COLO668 (cell line): ENCODE measurements at regions not wholly inside any gene's neighbourhood (a gene's known extent, or its start where the extent isn't known, plus 50 kb on each side); places are given as distances from the start of the nearest gene placed in this dataset.

Experiments
- DNase-seq: peaks from one replicate; lab custom pipeline; 2025; ENCODE audit not compliant: unreplicated experiment; lab: John Stamatoyannopoulos, UW

DNA sequence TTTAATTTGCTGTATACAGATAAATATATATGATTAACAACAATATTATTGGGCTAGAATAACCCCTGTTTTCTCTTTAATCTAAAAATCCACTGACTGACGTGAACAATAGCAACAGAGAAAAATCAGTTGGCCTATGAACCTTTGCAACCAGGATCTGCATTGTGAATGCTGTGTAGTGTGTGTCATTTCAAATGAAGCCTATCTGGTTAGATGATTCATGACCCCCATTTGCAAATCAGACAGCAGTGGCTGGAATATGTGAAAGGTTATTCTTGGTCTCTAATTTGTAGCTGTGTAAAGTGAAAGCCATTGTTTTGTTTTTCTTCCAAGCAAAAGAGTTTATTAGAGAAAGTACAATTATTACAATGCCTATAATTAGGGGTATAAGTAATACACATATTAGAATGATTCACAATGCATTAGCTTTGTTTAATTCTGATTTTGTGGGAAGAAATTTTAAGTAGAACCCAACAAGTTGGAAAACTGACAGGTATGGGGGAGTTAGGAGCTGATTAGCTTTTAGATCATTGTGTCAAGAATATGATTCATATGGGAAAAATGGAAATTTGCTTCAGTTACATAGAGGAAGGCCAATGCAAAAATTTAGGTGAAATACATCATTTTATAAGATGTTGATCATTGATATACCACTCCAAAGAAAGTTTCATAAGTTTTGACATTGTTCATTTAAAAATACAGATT is 1362.2 kb upstream of the TMEFF2 start:
- no peak for DNase-seq

DNA sequence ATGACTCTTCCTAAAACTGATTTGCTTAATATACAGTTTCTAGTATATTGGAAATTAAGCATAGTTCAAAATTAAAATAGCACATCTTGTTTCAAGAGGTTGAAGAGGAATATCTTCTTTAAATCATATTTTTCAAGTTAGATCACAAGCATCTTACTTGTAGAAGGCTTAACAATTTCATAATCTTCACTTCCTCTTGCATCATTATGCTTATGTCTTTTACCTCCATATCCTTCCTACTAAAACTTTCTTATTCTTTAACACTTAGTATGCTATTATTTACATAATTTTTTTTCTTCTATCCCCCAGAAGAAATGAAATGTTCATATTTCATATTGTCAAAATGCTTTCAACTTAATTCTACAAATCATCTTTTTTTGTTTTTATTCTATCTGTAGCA is 1354.9 kb upstream of the TMEFF2 start:
- DNase-seq: no peak

GRCh38 chr2:193542762-193543161 is 1348.0 kb upstream of the TMEFF2 start:
- DNase-seq: no peak

DNA sequence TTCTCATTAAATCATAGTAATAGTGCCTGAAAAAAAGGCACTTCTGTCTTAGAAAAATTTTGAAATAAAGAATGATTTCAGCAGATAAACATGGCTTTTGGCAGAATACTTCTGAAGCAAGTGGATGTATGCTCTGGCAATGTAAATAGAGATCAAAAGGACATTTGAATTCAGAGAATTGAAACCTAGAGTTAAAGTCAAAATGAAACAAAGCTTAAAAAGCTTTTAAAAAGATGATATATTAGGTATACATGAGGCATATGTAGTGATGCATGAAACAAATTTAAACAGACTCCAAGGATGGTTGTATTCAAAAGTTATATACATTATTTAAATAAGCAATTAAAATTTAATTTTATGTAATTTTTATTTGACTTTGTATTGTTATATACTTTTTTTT is 1344.5 kb upstream of the TMEFF2 start:
- no peak for DNase-seq

GRCh38 chr2:193538061-193538460 is 1343.3 kb upstream of the TMEFF2 start:
- DNase-seq: no peak

DNA sequence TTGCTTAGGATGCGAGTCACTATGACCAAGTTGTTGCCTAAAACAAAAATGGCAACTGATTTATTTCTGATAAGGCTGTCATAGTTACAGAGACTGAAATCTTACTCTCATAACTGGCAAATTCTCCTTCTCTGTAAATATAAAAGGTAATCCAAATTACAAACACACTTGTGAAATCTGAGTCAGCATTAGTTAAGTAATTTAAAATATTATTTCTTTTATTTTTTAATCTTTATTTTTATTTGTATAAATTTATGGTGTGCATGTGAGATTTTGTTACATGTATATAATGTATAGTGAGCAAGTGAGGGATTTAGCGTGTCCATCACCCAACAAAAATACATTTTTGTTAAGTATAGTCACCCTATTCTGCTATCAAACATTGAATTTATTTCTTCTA is 1342.8 kb upstream of the TMEFF2 start:
- DNase-seq: no peak

DNA sequence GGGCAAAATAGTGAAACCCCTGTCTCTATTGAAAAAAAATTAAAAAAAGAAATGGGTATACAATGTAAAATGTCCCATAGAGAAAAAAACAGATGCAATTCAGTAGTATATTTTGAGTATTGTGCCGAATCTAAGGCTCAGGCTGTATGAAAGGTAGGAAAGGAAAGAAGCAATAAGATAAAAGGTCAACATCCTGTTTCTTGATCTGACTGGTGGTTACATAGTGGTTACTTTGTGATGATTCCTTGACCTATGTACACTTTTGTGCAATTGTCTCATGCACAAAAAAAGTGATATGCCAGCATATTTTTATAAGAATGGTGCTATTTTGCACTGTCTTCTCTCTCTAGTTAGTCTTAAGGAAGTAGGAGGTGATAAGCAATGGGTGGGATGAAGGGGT is 1333.7 kb upstream of the TMEFF2 start:
- no peak for DNase-seq

DNA sequence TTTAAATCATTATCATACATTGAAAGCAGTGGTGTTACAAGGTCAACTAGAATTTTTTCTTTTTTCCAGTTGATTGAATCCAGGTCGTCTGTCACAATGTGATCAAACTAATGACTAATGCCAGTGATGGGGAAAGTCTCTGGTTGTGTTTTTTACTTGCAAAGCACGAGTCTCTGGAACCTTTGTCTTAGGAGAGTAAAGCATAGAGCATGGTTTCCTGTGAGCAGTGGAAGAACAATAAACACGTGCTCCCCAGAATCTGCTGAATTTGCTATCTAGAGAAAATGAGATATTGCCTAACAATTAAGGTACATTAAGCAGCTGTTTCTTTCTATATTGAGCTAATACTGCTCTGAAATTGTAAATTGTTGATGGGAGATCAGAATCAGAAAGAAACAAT is 1332.4 kb upstream of the TMEFF2 start:
- no peak for DNase-seq

DNA sequence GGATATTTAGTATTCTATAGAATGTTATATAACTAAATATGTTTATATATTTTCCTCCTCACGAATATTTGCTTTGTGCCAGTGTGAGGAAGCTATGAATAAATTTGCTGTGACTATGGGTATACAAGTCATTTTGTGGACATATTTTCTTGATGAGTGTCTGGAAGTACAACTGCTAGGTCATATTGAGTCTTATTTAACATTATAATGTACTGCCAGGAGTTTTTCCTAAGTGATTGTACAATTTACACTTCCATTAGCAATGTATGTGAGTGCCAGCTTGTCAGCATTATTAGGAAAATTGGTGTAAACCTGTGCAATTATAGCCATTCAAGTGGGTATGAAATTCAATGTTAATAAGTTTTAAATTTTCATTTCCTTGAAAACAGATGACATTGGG is 1328.9 kb upstream of the TMEFF2 start:
- DNase-seq: no peak

DNA sequence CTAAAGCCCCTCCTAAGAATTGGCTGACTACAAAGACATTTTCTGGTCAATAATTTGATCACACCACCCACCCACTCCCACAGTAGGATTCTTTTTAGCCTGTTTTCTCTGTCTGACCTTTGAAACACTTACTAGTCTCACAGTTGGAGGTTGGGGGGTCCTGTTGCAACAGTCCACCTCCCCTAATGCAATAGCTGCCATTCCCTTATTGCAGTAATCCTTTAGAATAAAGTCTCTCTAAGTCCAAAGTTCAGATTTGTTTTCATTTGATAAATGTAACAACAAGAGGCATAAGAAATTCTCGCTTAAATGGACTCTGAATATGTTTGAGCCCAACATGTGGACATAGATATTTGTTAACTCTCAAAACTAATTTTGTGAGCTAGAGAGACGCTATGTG is 1326.8 kb upstream of the TMEFF2 start:
- no peak for DNase-seq

- no peak for DNase-seq
Measured at GRCh38 chr2:193520709-193521458, 1326.2 kb upstream of the TMEFF2 start.

DNA sequence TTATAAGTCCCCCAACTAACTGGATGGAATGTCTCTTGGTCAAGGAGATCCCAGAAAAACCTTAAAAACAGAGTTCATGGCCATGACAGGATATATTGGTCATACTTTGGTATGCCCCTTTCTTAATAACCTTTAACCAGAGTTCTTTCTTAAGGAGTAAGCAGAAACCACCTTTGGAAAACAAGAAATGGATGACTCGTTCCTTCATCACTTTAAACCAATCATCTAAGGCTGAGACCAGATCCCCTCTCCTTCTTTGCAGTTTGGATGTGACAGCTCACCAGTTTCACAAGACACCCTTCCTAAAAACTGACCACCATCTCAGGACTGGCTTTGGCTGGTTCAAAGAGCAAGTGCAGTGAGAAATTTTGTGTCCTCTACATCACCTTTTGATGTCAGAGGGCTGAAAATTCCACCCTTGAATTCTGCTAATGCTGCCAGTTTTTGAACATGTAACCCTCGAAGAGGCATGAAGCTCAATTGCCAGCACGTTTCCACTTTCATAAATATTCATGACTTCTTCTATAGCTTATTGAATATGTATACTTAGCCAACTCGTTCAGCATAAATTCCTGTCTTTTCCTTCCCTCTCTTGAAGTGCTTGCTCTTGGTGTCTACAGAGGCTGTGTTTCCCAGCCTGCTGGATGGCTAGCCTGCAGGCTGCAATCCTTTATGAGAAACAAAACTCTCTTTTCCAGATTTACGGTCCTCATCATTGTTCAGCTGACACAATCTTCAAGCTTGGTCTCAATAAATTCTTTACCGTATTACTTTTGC is 1323.5 kb upstream of the TMEFF2 start:
- no peak for DNase-seq

DNA sequence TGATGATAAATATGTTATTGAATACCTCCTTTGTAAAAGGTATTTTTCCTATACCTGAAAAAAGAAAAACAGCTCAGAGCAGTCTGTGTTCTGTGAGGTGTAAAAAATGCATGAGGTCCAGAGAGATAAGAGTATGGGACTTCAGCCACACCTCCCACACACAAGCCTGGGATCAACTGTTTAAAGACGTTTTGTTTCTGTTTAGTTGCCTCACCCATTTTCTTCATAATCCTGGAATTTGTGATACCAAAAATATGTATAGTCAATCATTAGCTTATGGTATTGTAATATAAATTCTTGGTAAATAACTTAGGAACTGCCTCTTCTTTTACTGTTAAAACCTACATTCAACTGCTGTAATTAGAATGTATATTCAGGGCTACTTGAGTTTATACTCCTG is 1322.9 kb upstream of the TMEFF2 start:
- DNase-seq: no peak

- DNase-seq: no peak
Measured at GRCh38 chr2:193506035-193506434, 1311.3 kb upstream of the TMEFF2 start.

- no peak for DNase-seq
Measured at GRCh38 chr2:193505620-193506019, 1310.9 kb upstream of the TMEFF2 start.

GRCh38 chr2:193502363-193503035 is 1307.8 kb upstream of the TMEFF2 start:
- DNase-seq: no peak

DNA sequence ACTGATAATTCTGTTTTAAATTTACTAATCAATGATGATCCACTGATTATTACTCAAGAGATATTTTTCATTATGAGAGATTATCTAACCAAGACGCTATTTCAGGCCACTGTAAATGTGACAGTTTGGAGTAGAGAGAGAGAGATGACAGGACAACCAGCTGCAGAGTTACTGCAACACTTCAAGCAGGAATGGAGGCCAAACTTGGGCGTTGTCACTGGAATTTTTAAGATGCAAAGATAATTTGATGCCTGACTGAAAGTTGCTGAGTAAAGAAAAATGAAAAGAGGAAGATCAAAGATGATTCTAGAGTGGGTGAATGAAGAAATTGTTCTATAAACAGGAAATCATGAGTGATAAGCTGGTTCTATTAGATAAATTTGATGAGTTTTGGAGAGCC is 1302.1 kb upstream of the TMEFF2 start:
- no peak for DNase-seq

- no peak for DNase-seq
Measured at GRCh38 chr2:193482557-193482956, 1287.8 kb upstream of the TMEFF2 start.

DNA sequence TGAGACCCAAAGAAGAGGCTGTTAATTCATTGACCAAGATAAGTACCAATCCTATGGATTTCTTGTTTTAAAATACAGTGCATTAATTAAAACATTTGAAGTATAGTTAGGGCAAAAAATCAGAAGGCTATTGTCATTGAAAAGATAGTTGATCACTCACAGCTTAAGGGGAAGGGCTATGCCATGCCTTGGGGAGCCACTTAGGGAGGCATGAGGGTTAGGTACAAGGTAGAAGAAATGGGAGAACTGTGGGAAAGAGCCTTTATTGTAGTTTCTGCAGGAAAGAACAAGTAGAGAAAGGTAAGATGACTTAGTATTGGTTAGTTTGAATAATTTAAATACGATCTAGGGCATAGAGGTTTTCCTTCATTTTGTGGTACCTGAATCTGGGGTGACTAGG is 1285.5 kb upstream of the TMEFF2 start:
- DNase-seq: no peak

- no peak for DNase-seq
Measured at GRCh38 chr2:193476171-193476800, 1281.6 kb upstream of the TMEFF2 start.

GRCh38 chr2:193475038-193475437 is 1280.3 kb upstream of the TMEFF2 start:
- DNase-seq: no peak
